GM12875 (cell line): ENCODE measurements at regions not wholly inside any gene's neighbourhood (a gene's known extent, or its start where the extent isn't known, plus 50 kb on each side); places are given as distances from the start of the nearest gene placed in this dataset.

Experiments
- H3K4me3 ChIP-seq: one replicate; pipeline ENCODE4 v1.5.1; 2011; ENCODE audit warnings: low read depth, low read length, control low read depth
- TF ChIP-seq, protein P1 (sequence below): IDR thresholded peaks from 2 replicates; pipeline ENCODE4 v1.5.1; 2011; ENCODE audit warnings: low read depth, mild to moderate bottlenecking, control low read depth, inconsistent platforms, low read length, moderate library complexity, borderline replicate concordance; ENCODE audit not compliant: insufficient read depth

DNA sequence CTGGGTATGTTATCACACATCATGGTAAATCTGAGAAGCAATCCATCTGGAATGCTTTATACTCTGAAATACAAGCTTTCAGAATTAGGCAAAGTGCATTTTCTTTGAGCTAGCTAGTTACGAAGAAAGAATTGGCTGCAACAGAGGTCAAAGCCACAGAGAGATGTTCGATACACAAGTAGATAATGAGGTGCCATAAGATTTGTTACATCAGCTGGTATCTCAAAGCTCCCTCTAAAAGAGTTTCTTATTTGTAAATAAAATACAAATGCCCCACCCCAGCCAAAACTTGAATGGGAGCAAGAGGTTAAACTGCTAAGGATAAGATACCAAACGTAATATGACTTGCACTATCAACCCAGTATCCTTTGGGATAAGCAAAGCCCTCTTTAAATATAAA, 84.0 kb upstream of the SLCO3A1 start:
- no peak overlapping the region for H3K4me3 ChIP-seq
- TF ChIP-seq, protein P1, sequence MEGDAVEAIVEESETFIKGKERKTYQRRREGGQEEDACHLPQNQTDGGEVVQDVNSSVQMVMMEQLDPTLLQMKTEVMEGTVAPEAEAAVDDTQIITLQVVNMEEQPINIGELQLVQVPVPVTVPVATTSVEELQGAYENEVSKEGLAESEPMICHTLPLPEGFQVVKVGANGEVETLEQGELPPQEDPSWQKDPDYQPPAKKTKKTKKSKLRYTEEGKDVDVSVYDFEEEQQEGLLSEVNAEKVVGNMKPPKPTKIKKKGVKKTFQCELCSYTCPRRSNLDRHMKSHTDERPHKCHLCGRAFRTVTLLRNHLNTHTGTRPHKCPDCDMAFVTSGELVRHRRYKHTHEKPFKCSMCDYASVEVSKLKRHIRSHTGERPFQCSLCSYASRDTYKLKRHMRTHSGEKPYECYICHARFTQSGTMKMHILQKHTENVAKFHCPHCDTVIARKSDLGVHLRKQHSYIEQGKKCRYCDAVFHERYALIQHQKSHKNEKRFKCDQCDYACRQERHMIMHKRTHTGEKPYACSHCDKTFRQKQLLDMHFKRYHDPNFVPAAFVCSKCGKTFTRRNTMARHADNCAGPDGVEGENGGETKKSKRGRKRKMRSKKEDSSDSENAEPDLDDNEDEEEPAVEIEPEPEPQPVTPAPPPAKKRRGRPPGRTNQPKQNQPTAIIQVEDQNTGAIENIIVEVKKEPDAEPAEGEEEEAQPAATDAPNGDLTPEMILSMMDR, result no peak

DNA sequence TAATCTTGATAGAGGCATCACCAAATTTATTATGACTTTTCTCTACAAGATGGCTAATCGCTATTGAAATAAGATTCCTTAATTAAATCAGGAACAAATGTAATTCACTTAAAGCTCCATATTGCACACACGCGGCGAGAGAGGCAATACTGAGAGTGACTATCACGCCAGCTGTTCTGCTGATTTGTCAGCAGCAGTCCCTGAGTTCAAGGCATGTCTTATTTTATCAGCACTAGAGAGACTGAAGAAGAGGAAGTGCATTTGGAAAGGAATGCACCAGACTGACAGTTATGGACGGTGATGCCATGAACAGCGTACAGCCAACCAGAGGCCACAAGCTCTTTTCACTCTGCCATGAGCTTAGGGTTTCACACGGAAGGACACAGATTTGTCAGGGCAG, 83.6 kb upstream of the SLCO3A1 start:
- TF ChIP-seq, protein P1, result no peak
- H3K4me3 ChIP-seq, result no peak overlapping the region

DNA sequence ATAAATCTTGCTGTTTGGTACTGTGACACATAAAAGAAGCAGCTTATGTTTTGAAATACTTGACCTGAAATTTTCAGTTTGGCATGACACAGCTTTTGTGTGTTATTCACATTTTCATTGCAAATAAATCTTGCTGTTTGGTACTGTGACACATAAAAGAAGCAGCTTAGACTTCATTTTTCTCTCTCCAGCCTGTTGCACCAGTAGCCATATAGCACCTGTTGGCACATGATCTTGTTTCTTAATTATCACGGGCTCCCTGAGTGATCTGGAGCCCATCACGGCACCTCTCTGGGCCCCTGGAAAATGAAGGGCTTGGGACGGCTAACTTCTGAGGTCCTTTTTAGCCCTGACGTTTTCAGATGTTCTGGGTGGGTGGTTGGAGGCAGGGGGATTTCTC, 77.4 kb upstream of the SLCO3A1 start:
- TF ChIP-seq, protein P1, result no peak

DNA sequence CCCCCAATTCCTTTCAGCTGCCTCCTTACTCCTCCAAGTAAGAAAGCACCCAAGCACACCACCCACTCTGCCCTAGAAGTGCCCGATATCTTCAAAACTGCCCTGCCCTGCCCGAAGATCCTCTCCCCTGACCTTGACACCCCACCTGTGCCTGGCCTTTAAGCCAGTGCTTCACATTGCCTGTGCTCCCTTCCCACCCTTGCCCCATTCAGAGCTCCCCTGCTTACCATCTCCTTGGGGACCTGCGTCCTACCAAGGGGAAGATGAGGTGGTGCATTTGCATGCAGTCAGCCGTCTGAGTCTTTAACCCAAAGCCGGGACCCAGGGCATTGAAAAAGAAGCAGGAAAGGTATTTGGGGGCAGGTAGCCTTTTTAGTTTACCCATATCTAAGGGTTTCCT, 73.5 kb upstream of the SLCO3A1 start:
- TF ChIP-seq, protein P1, result no peak
- H3K4me3 ChIP-seq, result no peak overlapping the region

More for the DNA sequence above, 77.4 kb upstream of the SLCO3A1 start:
- H3K4me3 ChIP-seq, result no peak overlapping the region

DNA sequence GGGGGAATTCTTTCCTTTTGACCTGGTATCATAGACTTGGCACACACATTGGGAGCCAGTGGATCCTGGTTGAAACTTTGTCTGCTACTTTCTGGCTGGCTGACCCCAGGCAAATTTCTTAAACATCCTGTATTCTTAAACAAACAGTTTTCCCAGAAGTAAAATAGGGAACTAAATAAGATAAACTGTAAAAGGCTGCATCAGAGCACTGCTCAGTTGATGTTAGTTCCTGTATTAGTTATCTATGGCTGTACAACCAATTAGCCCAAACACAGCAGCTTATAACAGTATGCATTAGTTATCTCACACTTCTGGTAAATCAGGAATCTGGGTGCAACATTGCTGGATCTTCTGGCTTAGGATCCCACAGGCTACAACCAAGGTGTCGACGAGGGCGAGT, 73.1 kb upstream of the SLCO3A1 start:
- H3K4me3 ChIP-seq, result no peak overlapping the region
- TF ChIP-seq, protein P1, result no peak

DNA sequence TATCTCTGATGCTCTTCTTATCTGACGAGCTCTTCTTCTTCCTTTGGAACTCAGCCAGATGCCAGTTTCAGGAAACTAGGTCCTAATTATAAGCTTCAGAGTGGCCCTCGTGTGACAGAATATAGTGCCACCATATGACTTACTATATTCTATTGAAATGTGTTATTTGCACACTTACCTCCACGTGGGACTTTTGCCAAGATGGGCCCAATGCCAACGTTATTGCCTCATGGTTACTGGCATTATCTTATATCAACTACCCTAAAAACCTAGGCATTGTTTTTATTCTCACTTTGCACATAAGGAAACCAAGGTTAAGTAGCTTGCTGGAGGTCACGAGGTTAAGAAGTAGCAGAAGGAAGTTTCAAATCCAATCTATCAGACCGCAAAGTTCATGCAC, 71.3 kb upstream of the SLCO3A1 start:
- H3K4me3 ChIP-seq, result no peak overlapping the region
- TF ChIP-seq, protein P1, result no peak

DNA sequence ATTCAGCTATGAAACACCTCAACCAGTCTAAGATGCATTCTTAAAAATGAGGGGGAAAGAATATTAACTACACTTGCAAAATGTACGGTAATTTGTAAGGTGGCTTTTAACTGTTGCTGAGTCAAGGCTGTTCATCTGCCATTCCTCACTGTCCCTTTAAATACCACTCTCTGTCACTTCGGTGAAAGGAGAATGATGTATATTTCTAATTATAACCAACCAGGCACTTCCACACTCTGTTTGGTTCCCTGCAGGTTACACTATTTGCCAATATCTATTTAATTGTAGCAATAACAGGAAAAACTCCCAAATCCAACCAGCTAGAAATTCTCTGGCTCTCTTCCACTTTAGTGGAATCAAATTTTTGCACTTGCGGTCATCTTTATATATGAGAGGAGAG, 70.5 kb upstream of the SLCO3A1 start:
- H3K4me3 ChIP-seq, result no peak overlapping the region
- TF ChIP-seq, protein P1, result no peak
